Mucosa of descending colon (tissue), 3 donors: ENCODE measurements at regions not wholly inside any gene's neighbourhood (a gene's known extent, or its start where the extent isn't known, plus 50 kb on each side); places are given as distances from the start of the nearest gene placed in this dataset.
"Not testable (repeated sequence)": the region's sequence is repeated elsewhere in the genome, so short reads cannot be mapped to it uniquely, and the experiment has no call there.

Experiments
- ATAC-seq: fragments of 200-7000 bp; cut with Tn5 transposase; one replicate; pipeline ENCODE4 v1.9.1; 2020; ENCODE audit warnings: mild to moderate bottlenecking, moderate library complexity
- DNase-seq, 3 donors: peaks; one replicate each; pipeline ENCODE4 v3.0.0-alpha.2; 2020
- H3K36me3 ChIP-seq: fragments of 200-600 bp; one replicate; pipeline ENCODE4 v1.8.0; 2021; ENCODE audit warnings: low read depth, mild to moderate bottlenecking
- H3K4me1 ChIP-seq: fragments of 200-600 bp; one replicate; pipeline ENCODE4 v1.8.0; 2021; ENCODE audit warnings: low read depth, mild to moderate bottlenecking
- H3K4me3 ChIP-seq: fragments of 200-600 bp; one replicate; pipeline ENCODE4 v1.8.0; 2021; ENCODE audit warnings: mild to moderate bottlenecking
- H3K9me3 ChIP-seq: fragments of 200-600 bp; one replicate; pipeline ENCODE4 v1.8.0; 2021; ENCODE audit warnings: mild to moderate bottlenecking
- CTCF ChIP-seq: fragments of 200-600 bp; IDR thresholded peaks from one replicate; pipeline ENCODE4 v1.8.0; 2022; ENCODE audit warnings: antibody characterized with exemption, mild to moderate bottlenecking
- intact Hi-C, 2 donors: fragments of 100-400 bp; cut with DNase I in 1 of 2; cut with micrococcal nuclease in 1 of 2; formaldehyde crosslinking; loops; one replicate each; pipeline versions ENCODE4 v1.11.0 to v1.11.1; 2022; cut with DNase I, micrococcal nuclease
- donor health status: DM: no; HTN: no; CAD: no; lungs with moderate emphysema.
- donor health status: DM: no; HTN: no; CAD: no.
- donor health status: DM: no; HTN: yes; CAD: no.

- intact Hi-C loops, result loop anchor here (5.0 to 10.0 kb wide), 2 partner anchors 326 to 328 kb away; no protein-coding TSS in a partner anchor
- Histone ChIP-seq H3K9me3 (no peaks in the 10 kb centered on the region), H3K4me3 (no peak overlapping the region), H3K4me1 (no peaks in the 10 kb centered on the region), H3K36me3 (no peaks in the 10 kb centered on the region)
- ATAC-seq (no peak), DNase-seq (no peak)
- TF ChIP-seq CTCF, result no peak
Measured at GRCh38 chr10:28993056-28993455, 295.8 kb upstream of the LYZL1 start.

GRCh38 chr10:28993861-28994260, 295.0 kb upstream of the LYZL1 start:
- no peak for ATAC-seq
- Histone ChIP-seq H3K4me1 (no peaks in the 10 kb centered on the region), H3K36me3 (no peaks in the 10 kb centered on the region), H3K9me3 (no peaks in the 10 kb centered on the region), H3K4me3 (no peak overlapping the region)
- DNase-seq, result no peak
- TF ChIP-seq CTCF, result no peak
- intact Hi-C loops, result loop anchor here (5.0 to 10.0 kb wide), 2 partner anchors 327 to 329 kb away; no protein-coding TSS in a partner anchor

- not testable (repeated sequence) for DNase-seq, ATAC-seq, H3K4me1 ChIP-seq, H3K9me3 ChIP-seq, H3K4me3 ChIP-seq, H3K36me3 ChIP-seq
- intact Hi-C loops, result loop anchor here (5.0 to 10.0 kb wide), 2 partner anchors 328 to 330 kb away; no protein-coding TSS in a partner anchor
Measured at GRCh38 chr10:28994802-28995201, 294.1 kb upstream of the LYZL1 start.

GRCh38 chr10:28995497-28995896, 293.4 kb upstream of the LYZL1 start:
- Histone ChIP-seq H3K4me3 (no peak overlapping the region), H3K4me1 (no peaks in the 10 kb centered on the region), H3K9me3 (no peaks in the 10 kb centered on the region), H3K36me3 (no peaks in the 10 kb centered on the region)
- intact Hi-C loops, result loop anchor here in 1 of 2 donors (10.0 kb wide), 1 partner anchor 331 kb away; no protein-coding TSS in a partner anchor
- no peak for DNase-seq
- ATAC-seq, result no peak
- TF ChIP-seq CTCF, result no peak

GRCh38 chr10:28996345-28996744, 292.5 kb upstream of the LYZL1 start:
- no peaks in the 10 kb centered on the region for H3K9me3 ChIP-seq
- DNase-seq (no peak), ATAC-seq (no peak)
- H3K4me1 ChIP-seq, result no peaks in the 10 kb centered on the region
- no peaks in the 10 kb centered on the region for H3K36me3 ChIP-seq
- intact Hi-C loops, result loop anchor here in 1 of 2 donors (10.0 kb wide), 1 partner anchor 332 kb away; no protein-coding TSS in a partner anchor
- H3K4me3 ChIP-seq, result no peak overlapping the region
- no peak for TF ChIP-seq CTCF

- Histone ChIP-seq H3K9me3 (no peaks in the 10 kb centered on the region), H3K36me3 (no peaks in the 10 kb centered on the region), H3K4me1 (no peaks in the 10 kb centered on the region), H3K4me3 (no peak overlapping the region)
- no peak for DNase-seq
- TF ChIP-seq CTCF, result no peak
- intact Hi-C loops, result loop anchor here in 1 of 2 donors (10.0 kb wide), 1 partner anchor 332 kb away; no protein-coding TSS in a partner anchor
- no peak for ATAC-seq
Measured at GRCh38 chr10:28996947-28997551, 291.8 kb upstream of the LYZL1 start.
